Stimulated activated CD8-positive, alpha-beta memory T cell treated with anti-CD3 and anti-CD28 coated beads, Interleukin-7, amount 100 ng/mL, for 24 hours (primary cell): ENCODE measurements at regions not wholly inside any gene's neighbourhood (a gene's known extent, or its start where the extent isn't known, plus 50 kb on each side); places are given as distances from the start of the nearest gene placed in this dataset.
"Not testable (repeated sequence)": the region's sequence is repeated elsewhere in the genome, so short reads cannot be mapped to it uniquely, and the experiment has no call there.

Experiments
- DNase-seq: peaks from one replicate; pipeline ENCODE4 v3.0.0-alpha.2; 2020; ENCODE audit warnings: low read depth

DNA sequence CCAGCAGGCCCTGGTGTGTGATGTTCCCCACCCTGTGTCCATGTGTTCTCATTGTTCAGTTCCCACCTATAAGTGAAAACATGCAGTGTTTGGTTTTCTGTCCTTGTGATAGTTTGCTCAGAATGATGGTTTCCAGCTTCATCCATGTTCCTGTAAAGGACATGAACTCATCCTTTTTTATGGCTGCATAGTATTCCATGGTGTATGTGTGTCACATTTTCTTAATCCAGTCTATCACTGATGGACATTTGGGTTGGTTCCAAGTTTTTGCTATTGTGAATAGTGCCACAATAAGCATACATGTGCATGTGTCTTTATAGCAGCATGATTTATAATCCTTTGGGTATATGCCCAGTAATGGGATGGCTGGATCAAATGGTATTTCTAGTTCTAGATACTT is 130.4 kb upstream of the FHL2 start:
- not testable (repeated sequence) for DNase-seq

DNA sequence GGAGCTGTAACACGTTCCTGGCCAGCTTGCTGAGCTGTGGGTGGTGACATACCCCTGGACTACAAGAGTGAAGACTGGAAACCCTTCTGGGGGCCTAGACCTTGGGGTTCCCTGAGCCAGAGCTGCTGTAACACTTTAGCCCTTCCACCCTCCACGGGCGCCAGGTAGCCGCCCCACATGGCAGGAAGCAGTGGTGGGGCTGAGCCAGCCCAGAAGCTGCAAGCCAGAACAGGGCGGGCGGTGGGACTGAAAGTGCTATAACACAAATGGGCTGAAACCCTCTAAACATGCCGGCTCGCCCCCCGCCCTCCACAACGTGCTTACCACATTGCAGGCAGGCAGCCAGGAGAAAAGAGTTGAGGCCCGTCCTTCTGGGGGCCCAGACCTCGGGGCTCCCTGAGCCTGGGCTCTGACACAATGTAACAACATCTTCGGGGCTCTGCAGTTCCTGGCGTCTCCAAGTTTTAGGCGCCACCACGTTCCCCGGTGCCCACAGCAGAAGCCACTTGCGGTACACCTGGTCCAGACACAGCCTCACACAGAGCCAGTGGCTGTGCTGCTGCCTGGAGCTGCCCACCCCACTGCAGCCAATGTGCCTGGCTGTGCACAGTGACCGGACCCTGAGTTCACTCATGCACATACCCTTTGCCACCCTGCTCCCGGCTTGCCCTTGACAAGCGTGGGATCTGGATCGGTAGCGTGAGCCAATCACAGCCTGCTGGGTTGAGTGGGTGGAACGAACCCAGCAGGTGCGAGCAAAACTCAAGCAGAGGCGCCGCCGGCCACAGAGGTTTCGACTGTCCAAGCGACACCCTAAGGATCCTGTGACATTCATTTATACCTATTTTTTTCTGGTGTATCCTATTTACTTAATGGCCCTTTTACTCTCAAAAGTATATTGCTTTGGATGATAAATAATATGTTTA is 127.4 kb upstream of the FHL2 start:
- no peak for DNase-seq

DNA sequence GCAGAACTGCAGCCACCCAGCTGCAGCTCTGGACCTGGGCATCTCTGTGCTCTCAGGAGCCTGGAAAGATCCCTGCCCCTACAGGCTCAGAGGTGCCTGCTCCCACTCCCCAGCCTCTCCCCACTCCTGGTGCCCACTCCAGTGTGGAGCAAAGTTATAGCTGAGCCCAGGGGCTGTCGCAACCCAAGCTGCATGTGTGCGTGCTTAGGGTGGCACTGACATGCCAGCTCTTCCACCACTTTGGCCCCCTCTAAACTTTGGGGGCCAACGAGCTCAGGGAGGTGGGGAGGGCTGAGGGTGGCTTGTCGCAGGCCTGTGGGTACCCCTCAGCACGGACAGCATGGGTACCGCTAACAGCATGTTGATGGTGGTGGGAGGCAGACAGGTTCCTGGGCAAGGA is 126.3 kb upstream of the FHL2 start:
- no peak for DNase-seq

DNA sequence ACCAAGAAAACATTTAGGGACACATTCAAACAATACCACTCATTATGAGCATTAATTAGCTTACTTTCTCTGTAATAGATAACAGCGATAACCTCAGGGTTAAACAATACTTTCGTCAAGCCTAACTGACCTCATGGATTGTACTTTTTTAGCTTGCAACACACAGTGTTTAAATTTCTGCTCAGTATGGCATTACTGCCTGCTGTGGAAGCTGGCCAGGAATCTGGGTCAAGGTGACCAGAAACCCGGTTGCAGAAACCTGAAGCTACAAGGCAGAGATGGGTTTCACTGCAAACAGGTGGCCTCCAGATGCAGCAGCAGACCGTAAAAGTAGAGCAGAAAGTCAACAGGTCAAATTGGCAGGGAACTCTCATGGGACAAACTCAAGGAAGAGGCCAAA is 123.8 kb upstream of the FHL2 start:
- no peak for DNase-seq

DNA sequence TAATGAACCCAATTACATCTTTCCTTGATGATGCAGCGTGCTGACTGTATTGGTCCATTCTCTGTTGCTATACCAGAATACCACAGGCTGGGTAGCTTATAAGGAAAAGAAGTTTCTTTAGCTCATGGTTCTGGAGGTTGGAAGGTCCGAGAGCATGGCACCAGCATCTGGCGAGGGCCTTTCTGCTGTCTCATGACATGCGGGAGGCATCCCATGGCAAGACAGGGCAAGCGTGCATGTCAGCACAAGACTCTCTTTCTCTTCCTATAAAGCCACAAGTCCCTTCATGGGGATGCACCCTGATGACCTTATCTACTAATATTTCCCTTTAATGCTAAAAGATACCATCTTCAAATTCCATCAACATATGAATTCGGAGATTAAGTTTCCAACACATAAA is 122.8 kb upstream of the FHL2 start:
- no peak for DNase-seq

DNA sequence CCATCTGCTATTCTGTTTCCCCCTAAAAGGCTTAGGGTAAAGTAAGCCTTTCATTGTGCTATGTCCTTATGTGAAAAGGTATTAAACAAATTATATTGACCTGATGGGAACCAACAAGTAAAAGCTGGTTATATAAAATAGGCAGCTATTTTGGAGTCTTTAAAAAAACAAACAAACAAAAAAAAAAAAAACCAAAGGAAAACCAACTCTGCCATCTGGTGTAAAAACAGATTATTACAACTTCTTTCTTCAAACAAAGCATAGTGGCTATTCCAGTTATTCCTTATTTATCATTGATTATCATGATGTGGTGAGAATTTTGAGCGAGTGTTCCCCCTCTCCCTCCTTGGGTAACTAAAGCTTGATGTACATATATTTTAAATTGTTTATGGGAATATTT is 122.3 kb upstream of the FHL2 start:
- no peak for DNase-seq

DNA sequence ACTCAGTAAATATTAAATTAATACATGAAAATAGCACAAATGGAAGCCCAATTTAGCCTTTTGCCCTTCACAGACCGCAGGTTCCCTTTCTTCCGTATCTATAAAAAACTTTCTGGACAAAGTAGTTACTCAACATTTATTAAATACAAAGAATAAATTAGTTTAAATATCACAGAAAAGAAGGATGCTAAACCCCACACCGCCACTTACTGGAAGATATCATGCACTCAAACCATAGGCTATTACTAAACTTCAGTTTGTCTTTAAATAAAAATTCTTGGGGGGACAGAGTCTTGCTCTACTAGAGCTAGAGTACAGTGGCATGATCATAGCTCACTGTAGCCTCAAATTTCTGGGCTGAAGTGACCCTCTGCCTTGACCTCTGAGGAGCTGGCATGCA is 120.7 kb upstream of the FHL2 start:
- DNase-seq, result no peak

DNA sequence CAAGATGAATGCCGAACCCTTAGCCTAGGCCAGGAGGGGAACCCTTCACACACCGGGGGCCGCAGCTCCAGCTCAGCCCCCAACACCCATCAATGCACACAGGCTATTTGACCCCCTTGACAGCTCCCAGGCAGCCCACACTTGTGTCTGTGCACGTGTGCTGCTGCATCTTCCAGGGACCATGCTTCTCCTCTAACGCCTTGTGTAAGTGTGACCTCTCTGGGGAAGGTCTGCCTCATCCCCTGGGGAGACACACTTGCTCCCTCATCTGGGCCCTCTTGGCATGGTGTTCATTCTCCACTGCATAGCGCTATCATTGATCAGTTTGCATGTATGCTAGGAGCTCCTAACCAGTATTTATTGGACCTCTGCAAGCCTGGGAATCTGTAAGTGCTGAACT is 120.0 kb upstream of the FHL2 start:
- DNase-seq, result no peak

DNA sequence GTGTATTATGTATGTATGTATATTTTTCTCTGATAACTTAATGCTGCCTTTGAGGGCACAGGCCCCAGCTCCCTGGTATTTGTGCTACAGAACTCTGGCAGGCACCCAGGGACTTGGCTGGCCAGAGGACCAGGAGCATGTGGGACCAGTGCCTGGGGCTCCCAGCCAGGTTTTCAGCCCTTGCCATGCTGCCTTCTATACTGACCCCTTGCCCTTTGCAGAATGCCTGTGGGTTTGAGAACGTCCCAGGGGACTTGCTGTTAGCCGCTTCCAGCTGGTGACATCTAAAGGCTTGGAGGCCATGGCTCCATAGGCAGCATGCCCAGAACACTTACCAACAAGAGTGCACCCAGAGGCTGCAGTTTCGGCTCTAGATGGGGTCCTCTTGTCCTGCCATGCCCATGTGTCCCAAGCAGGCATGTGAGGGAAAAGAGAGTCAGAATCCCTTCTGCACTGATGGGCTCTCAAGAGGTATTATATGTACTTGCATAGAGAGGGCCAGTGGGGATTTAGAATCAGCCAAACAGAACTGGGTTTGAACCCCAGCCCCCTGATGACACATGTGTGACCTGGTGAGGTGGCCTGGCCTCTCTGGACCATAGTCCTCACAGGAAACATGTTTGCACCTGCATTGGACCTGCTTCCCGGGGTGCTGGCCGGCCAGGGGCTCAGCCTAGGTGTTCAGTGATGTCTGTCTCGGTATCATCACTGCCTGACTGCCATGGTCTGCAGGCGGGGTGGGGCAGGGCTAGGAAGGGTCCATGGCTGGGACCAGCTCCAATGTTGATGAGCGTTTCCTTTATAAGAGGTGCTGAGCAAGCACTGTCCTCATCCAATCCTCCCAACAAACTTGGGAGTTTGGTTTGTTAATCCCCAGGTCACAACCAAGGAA is 119.2 kb upstream of the FHL2 start:
- DNase-seq, result no peak

DNA sequence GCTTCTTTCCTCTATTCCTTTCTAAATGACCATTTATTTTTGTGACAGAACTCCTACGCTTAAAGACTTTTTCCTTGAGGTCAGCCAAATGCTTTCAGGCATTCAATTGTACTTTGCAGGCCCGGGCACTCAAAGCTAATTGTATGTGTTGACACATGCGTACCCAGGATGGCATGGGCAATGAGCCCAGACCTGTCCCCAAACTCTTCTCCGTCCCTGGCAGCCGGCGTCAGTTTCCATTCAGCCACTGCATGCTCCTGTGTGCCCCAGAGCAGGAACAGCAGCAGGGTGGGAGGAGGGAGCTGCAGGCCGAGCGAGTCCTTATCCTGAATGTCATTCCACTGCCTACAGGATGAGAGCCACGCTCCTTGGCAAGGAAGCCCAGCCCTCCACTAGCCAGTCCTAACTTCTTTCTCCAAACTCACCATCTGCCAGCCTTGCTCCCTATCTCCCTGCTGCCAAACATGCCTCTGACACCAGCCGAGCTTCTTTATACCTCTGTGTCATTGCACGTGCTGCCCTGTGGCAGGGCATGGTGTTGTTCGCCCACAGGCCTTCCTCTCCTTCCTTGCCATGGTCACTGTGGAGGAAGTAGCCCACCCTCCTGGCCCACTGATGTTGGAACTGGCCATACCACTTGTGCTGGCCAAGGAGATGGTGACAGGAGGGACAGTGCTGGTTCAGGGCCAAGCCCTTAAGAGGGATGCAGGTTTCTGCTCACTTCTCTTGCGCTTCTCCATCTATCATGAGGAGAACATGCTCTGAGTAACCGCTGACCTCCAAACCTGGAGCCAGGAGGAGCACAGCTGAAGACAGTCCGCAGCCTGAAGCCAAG is 116.9 kb upstream of the FHL2 start:
- no peak for DNase-seq

DNA sequence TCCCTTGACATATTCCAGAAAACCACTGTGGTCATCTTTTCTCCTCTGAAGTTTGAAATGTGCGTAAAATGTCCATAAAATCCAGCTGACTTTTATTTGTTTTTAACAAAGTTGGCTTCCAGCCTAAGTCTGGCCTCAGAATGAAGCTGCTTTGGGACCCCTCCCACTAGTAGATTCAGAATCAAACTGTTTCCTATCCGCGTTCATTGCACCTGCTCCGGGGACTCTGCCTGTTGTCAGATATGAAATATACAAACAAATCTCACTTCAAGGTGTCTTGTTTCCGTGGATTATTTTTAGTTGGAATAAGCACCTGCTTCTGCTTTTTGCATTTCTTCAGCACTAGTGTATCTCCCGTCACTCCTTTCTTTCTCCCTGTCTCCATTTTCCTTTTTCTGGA is 115.7 kb upstream of the FHL2 start:
- no peak for DNase-seq

DNA sequence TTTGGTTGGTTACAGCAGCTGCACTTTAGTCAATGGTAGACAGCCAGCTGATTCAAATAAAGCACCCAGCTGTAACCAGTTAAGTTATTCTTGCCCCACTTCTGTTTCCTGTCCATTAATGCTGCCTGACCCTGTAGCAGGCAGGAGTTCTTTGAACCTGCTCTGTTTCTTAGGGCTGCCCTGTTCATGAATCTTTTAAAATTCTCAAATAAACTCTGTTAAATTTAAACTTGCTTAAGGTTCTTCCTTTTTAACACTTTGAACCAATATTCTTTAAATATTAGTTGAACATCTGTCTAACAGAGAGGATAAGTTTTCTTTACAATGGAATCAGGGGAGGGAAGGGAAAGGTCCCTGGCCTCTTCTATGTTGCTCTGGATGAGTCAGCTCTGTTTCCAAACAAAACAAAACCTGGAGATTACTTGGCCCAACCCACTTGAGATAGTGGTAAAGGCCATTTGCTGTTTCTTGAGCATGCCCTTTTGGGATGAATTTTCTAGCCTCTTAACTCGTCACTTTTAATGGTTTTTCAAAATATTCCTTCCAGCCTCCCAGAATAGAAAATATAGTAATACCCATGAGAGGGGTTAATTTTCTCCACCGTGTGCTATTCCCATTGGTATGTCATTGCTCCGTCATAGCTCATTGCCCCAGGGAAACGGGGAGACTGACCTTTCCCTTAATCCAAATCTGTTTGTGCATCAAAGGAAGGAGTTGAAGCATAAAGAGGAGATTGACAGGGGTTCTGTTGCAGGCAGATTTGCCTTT is 112.1 kb upstream of the FHL2 start:
- DNase-seq, result no peak

DNA sequence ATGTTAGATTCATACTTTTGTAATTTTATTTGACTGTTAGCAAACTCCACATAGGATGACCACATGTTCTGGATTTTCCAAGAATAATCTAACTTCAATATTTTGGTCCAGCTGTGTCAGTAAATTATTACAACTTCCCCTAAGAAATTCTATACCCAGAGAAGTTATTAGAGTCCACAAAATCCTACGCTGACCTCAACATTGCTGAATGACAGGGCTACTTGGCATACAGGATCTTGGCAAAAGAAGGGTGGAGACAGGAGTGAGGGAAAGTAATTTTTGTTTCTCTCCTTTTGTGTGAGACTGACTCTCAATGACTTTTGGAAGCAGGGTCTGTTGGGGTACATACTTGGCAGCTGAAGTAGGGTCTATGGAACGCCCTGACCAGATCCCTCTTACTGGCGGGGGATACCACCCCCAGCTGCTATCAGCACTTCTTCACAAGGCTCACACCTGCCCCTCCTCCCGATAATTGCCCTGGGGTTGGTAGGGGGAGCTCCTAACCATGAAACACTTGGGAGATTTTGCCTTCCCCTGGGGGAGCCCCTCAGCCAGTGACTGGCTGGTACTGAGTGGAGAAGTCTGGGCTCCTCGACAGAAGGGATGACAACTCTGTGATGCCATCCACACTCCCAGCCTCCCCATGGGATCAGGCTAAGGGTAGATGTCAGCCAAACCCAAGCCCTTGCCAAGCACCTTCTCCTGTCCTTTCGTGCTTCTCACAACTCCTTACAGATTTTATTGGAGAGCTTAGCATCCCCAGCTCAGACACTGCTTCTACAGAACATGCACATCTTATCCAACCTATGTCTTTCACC is 110.6 kb upstream of the FHL2 start:
- no peak for DNase-seq

DNA sequence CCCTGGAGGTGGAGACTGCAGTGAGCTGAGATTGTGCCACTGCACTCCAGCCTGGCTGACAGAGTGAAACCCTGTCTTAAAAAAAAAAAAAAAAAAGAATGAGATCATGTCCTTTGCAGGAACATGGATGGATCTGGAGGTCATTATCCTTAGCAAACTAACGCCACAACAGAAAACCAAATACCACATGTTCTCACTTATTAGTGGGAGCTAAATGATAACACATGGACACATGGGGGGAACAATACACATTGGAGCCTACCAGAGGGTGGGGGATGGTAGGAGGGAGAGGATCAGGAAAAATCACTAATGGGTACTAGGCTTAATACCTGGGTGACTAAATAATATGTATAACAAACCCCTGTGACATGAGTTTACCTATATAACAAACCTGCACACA is 108.0 kb upstream of the FHL2 start:
- not testable (repeated sequence) for DNase-seq

DNA sequence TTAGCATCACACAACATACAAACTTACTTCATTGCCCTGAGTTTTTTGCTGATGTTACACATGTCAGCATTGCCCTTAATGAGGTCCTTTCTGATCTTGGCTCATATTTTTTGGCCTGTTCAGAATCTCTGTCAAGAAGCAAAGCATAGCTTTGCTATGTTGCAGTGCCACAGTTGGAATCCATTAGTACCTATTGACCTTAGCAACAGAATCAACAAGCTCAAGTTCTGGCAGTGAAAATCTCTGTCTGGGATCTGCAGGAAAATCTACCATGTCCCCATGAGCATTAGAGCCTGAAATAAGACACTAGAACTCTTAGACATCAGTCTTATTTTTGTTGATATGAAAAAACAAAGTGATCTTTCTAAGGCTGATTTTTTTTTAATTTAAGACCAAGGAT is 105.6 kb upstream of the FHL2 start:
- no peak for DNase-seq

DNA sequence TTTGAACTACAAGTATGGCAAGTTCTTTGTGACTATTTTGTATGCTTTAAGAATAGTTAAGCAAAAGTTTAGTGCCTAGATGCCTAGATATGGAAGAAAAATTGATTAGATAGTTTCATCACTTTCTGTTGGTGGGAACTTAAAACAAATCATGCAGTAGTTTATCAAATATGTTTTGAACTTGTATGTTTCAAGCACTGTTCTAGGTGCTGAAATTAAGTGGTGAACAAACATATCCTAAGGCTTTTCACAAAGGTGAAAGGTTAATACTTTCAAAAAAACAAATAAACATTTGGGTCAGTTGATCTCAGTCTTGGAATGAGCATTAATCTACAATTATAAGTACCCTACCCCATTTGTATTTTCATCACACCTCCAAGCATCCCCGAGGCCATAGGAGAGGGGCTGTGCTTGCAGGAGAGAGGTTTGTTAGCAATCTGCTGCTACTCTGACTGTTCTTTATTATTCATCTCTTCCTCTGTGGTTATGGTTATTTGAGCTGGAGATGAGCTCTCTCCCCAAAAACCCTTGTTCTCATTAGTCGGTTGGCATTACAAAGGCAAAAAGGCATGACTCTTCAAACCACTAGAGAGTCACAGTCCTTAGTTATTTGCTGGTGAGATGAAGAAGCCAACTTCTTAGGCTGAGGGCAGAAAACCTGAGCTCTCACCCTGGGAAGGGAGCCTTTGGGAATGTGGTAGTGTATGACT is 103.9 kb upstream of the FHL2 start:
- no peak for DNase-seq

DNA sequence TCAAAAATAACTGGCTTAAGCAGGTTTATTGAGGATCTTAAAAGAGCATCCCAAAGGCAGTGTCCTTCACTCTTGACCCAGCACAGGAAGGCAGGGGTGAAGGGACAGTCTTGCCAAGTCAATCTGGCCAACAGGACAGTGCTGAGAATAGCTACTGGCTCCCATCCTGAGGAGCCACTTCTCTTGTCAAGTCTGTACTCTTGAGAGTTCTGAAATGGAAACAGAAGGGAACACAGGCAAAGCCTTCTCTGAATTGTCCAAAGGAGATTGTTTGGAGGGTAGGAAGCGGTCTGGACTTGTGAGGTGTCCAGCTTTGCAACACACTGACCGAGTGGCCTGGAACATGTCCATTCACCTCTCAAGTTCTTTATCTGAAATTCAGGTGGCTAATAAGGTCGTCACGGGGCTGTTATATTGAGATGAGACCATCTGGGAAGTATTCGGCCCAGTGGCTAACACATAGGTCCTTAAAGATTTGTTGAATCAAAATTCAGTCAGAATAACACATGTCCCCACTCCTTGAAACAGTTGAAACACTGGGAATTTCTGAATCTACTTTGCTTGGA is 99.5 kb upstream of the FHL2 start:
- no peak for DNase-seq

DNA sequence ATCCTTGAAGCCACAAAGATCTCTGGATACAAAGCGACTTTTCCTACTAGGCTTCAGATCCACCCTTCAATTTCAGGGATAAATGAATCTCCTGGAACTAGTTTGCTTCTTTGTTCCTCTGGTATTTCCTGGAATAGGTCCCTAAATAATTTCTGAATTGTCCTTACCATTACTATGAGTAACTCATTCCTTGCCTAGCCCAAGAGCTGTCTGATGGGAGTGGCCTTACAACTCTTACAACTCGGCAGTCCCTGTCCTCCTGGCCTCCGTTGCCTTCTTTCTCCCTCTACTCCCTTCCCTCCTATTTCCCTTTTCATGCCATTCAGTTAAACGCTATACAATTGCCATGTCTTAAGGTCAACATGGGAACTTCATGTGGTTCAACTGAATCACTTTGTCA is 98.2 kb upstream of the FHL2 start:
- DNase-seq, result no peak

DNA sequence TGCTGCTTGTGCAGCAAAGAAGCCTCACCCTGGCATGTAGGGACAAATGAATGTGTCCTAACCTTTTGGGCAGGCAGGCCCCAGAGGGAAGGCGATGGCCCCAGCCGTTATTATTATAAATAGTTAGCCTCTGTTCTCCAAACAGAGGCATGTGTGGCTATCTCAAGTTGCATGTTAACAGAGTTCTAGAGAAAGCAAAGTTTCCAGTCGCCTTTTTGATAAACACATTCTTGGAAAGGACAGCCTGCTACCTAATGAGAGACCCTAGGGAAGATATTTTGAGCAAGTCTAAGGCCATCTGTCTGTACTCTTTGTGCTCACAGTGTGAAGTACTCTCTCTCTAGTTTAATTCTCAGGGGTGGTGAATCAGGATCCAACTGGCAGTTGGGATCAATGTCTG is 97.4 kb upstream of the FHL2 start:
- no peak for DNase-seq
